Neural crest cell (in vitro differentiated cells): ENCODE measurements at regions not wholly inside any gene's neighbourhood (a gene's known extent, or its start where the extent isn't known, plus 50 kb on each side); places are given as distances from the start of the nearest gene placed in this dataset.

Source experiments
- DNase-seq: peaks from one replicate; pipeline ENCODE4 v3.0.0; 2021; ENCODE audit warnings: low read depth, mixed read lengths, low spot score
- H3K27ac Mint-ChIP-seq: one replicate; pipeline ENCODE4 v1.8.0; 2021; ENCODE audit warnings: mild to moderate bottlenecking, mixed read lengths; ENCODE audit not compliant: unreplicated experiment
- H3K27me3 Mint-ChIP-seq: 2 replicates; pipeline ENCODE4 v1.8.0; 2021; ENCODE audit warnings: low read depth, mild to moderate bottlenecking, mixed read lengths
- H3K36me3 Mint-ChIP-seq: 2 replicates; pipeline ENCODE4 v1.8.0; 2021; ENCODE audit warnings: low read depth, mild to moderate bottlenecking, mixed read lengths
- H3K4me1 Mint-ChIP-seq: 2 replicates; pipeline ENCODE4 v1.8.0; 2021; ENCODE audit warnings: mixed read lengths
- H3K4me3 Mint-ChIP-seq: one replicate; pipeline ENCODE4 v1.8.0; 2021; ENCODE audit warnings: mild to moderate bottlenecking, mixed read lengths
- H3K9me3 Mint-ChIP-seq: 2 replicates; pipeline ENCODE4 v1.8.0; 2021; ENCODE audit warnings: mixed read lengths
- CTCF ChIP-seq: fragments of 200-600 bp; sonication (generic); conservative IDR thresholded peaks from 2 replicates; pipeline ENCODE4 v1.5.0; 2021; ENCODE audit warnings: antibody characterized with exemption, mild to moderate bottlenecking

GRCh38 chr6:85169189-85169588 lies 280.7 kb upstream of the NT5E start:
- Mint-ChIP-seq H3K4me3 (no peak overlapping the region), H3K27ac (no peak overlapping the region), H3K4me1 (no peaks in the 10 kb centered on the region), H3K27me3 (peaks cover 13% of the 10 kb centered on the region), H3K36me3 (no peaks in the 10 kb centered on the region), H3K9me3 (peaks cover 1% of the 10 kb centered on the region)
- TF ChIP-seq CTCF = no peak
- no peak for DNase-seq

- Mint-ChIP-seq H3K27me3 (peaks cover 13% of the 10 kb centered on the region), H3K27ac (no peak overlapping the region), H3K4me1 (no peaks in the 10 kb centered on the region), H3K36me3 (no peaks in the 10 kb centered on the region), H3K4me3 (no peak overlapping the region), H3K9me3 (no peaks in the 10 kb centered on the region)
- no peak for TF ChIP-seq CTCF
- DNase-seq = no peak
Observed at GRCh38 chr6:85168146-85168545, 281.7 kb upstream of the NT5E start.

- Mint-ChIP-seq H3K27ac (no peak overlapping the region), H3K9me3 (no peaks in the 10 kb centered on the region), H3K36me3 (no peaks in the 10 kb centered on the region), H3K4me1 (no peaks in the 10 kb centered on the region), H3K27me3 (peaks cover 13% of the 10 kb centered on the region), H3K4me3 (no peak overlapping the region)
- TF ChIP-seq CTCF = no peak
- DNase-seq = no peak
Observed at GRCh38 chr6:85166114-85166741, 283.7 kb upstream of the NT5E start.

GRCh38 chr6:85163156-85164080 lies 286.5 kb upstream of the NT5E start:
- Mint-ChIP-seq H3K4me3 (no peak overlapping the region), H3K27me3 (peaks cover 3% of the 10 kb centered on the region), H3K4me1 (no peaks in the 10 kb centered on the region), H3K9me3 (no peaks in the 10 kb centered on the region), H3K36me3 (no peaks in the 10 kb centered on the region), H3K27ac (no peak overlapping the region)
- TF ChIP-seq CTCF = no peak
- DNase-seq = no peak

GRCh38 chr6:85157311-85157710 lies 292.6 kb upstream of the NT5E start:
- Mint-ChIP-seq H3K36me3 (no peaks in the 10 kb centered on the region), H3K4me3 (no peak overlapping the region), H3K27me3 (peaks cover 3% of the 10 kb centered on the region), H3K27ac (no peak overlapping the region), H3K9me3 (peaks cover 6% of the 10 kb centered on the region), H3K4me1 (no peaks in the 10 kb centered on the region)
- DNase-seq = no peak
- no peak for TF ChIP-seq CTCF
